ENCODE measurements at regions not wholly inside any gene's neighbourhood (a gene's known extent, or its start where the extent isn't known, plus 50 kb on each side); places are given as distances from the start of the nearest gene placed in this dataset.

GRCh38 chr5:167057665-167058064 lies 1233.8 kb upstream of the WWC1 start:
- TF ChIP-seq EZH2 (IDR thresholded peaks at IDR 0.05) (no peak), POLR2AphosphoS5 (IDR thresholded peaks at IDR 0.05; ENCODE audit: borderline replicate concordance, low read depth, low read length) (no peak), FOXP2 (optimal IDR thresholded peaks at IDR 0.05; ENCODE audit: control extremely low read depth, extremely low read length, insufficient read depth) (no peak)
- DNase-seq (ENCODE audit: low read depth, low spot score): no peak
- H3K36me3 ChIP-seq (ENCODE audit: insufficient read depth, low read length): no peaks in the 10 kb centered on the region

DNA sequence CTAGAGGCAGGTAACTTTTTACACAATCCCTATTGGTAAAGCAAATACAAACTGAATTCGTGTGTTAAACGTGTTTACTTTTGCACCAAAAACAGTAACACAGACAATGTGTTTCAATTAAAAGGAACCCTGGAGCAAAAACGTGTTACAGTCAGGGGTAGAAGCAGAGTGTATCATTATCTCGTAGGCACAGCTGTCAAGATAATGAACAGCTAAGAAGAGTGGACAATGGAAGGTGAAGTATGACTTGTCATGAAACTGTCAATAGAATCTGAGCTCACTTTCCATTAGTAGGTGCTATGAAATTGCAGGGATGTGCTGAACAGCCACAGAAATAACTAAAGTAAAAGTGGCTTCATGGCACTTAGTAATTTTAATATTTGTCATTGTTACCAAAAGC lies 1229.8 kb upstream of the WWC1 start:
- no peak overlapping the region for H3K27ac ChIP-seq
- no peak overlapping the region for H3K9ac ChIP-seq (ENCODE audit: insufficient read length)
- H3K4me3 ChIP-seq: no peak overlapping the region
- no peak for DNase-seq (ENCODE audit: low read depth, low spot score)
- H3K9me3 ChIP-seq (ENCODE audit: low read depth, low read length): no peaks in the 10 kb centered on the region
- no peak for TF ChIP-seq EZH2 (IDR thresholded peaks at IDR 0.05)
- no peaks in the 10 kb centered on the region for H3K36me3 ChIP-seq (ENCODE audit: insufficient read depth, low read length)

More at GRCh38 chr5:167057665-167058064, 1233.8 kb upstream of the WWC1 start:
- Histone ChIP-seq H3K9me3 (ENCODE audit: low read depth, low read length) (no peaks in the 10 kb centered on the region), H3K4me3 (no peak overlapping the region), H3K27ac (no peak overlapping the region), H3K9ac (ENCODE audit: insufficient read length) (no peak overlapping the region)

DNA sequence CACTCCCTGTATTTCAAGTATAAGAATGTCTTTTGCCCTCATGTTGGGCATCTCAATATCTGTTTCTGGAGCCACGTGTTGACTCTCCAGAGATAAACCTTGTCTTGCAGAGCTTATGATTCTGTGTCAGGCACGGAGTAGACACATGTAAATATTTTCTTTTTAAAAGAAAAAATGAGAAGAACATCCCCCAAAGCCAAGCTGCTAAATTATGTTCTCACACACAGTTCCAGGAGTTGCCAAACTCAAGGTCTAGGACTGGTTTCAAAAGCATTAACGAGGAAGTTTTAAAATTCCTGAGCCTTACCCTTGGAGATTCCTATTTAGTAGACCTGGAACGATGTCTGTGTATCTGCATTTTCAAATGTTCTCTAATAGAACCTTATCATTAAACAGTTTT lies 1228.3 kb upstream of the WWC1 start:
- TF ChIP-seq FOXP2 (optimal IDR thresholded peaks at IDR 0.05; ENCODE audit: control extremely low read depth, extremely low read length, insufficient read depth) (no peak), POLR2AphosphoS5 (IDR thresholded peaks at IDR 0.05; ENCODE audit: borderline replicate concordance, low read depth, low read length) (no peak), EZH2 (IDR thresholded peaks at IDR 0.05) (no peak)
- Histone ChIP-seq H3K9ac (ENCODE audit: insufficient read length) (no peak overlapping the region), H3K4me3 (no peak overlapping the region), H3K36me3 (ENCODE audit: insufficient read depth, low read length) (no peaks in the 10 kb centered on the region), H3K9me3 (ENCODE audit: low read depth, low read length) (no peaks in the 10 kb centered on the region), H3K27ac (peak overlapping the region; percentile 82)
- no peak for DNase-seq (ENCODE audit: low read depth, low spot score)

- DNase-seq (ENCODE audit: low read depth, low spot score): no peak
- Histone ChIP-seq H3K27ac (peak overlapping the region; percentile 82), H3K9me3 (ENCODE audit: low read depth, low read length) (no peaks in the 10 kb centered on the region), H3K9ac (ENCODE audit: insufficient read length) (peak overlapping the region; percentile 52), H3K4me3 (peak overlapping the region; percentile 71), H3K36me3 (ENCODE audit: insufficient read depth, low read length) (no peaks in the 10 kb centered on the region)
- no peak for TF ChIP-seq POLR2AphosphoS5 (IDR thresholded peaks at IDR 0.05; ENCODE audit: borderline replicate concordance, low read depth, low read length)
- TF ChIP-seq FOXP2 (optimal IDR thresholded peaks at IDR 0.05; ENCODE audit: control extremely low read depth, extremely low read length, insufficient read depth): no peak
- TF ChIP-seq EZH2 (IDR thresholded peaks at IDR 0.05): no peak
These were observed 1227.7 kb upstream of the WWC1 start for GRCh38 chr5:167063788-167064187.

GRCh38 chr5:167064198-167064776 lies 1227.2 kb upstream of the WWC1 start:
- Histone ChIP-seq H3K9ac (ENCODE audit: insufficient read length) (peak overlapping the region; percentile 46), H3K4me3 (peak overlapping the region; percentile 71), H3K27ac (peak overlapping the region; percentile 82), H3K9me3 (ENCODE audit: low read depth, low read length) (no peaks in the 10 kb centered on the region), H3K36me3 (ENCODE audit: insufficient read depth, low read length) (no peaks in the 10 kb centered on the region)
- TF ChIP-seq POLR2AphosphoS5 (IDR thresholded peaks at IDR 0.05; ENCODE audit: borderline replicate concordance, low read depth, low read length): no peak
- TF ChIP-seq EZH2 (IDR thresholded peaks at IDR 0.05): no peak
- no peak for TF ChIP-seq FOXP2 (optimal IDR thresholded peaks at IDR 0.05; ENCODE audit: control extremely low read depth, extremely low read length, insufficient read depth)
- DNase-seq (ENCODE audit: low read depth, low spot score): peak; percentile 64

- Histone ChIP-seq H3K9ac (ENCODE audit: insufficient read length) (no peak overlapping the region), H3K36me3 (ENCODE audit: insufficient read depth, low read length) (no peaks in the 10 kb centered on the region), H3K9me3 (ENCODE audit: low read depth, low read length) (no peaks in the 10 kb centered on the region), H3K4me3 (no peak overlapping the region), H3K27ac (no peak overlapping the region)
- TF ChIP-seq EZH2 (IDR thresholded peaks at IDR 0.05) (no peak), POLR2AphosphoS5 (IDR thresholded peaks at IDR 0.05; ENCODE audit: borderline replicate concordance, low read depth, low read length) (no peak), FOXP2 (optimal IDR thresholded peaks at IDR 0.05; ENCODE audit: control extremely low read depth, extremely low read length, insufficient read depth) (no peak)
- DNase-seq (ENCODE audit: low read depth, low spot score): no peak
These were observed 1225.7 kb upstream of the WWC1 start for GRCh38 chr5:167065794-167066193.

- Histone ChIP-seq H3K4me3 (no peak overlapping the region), H3K36me3 (ENCODE audit: insufficient read depth, low read length) (no peaks in the 10 kb centered on the region), H3K9me3 (ENCODE audit: low read depth, low read length) (no peaks in the 10 kb centered on the region), H3K27ac (no peak overlapping the region), H3K9ac (ENCODE audit: insufficient read length) (no peak overlapping the region)
- TF ChIP-seq EZH2 (IDR thresholded peaks at IDR 0.05) (no peak), POLR2AphosphoS5 (IDR thresholded peaks at IDR 0.05; ENCODE audit: borderline replicate concordance, low read depth, low read length) (no peak), FOXP2 (optimal IDR thresholded peaks at IDR 0.05; ENCODE audit: control extremely low read depth, extremely low read length, insufficient read depth) (no peak)
- DNase-seq (ENCODE audit: low read depth, low spot score): no peak
These were observed 1219.3 kb upstream of the WWC1 start for GRCh38 chr5:167071981-167072610.

DNA sequence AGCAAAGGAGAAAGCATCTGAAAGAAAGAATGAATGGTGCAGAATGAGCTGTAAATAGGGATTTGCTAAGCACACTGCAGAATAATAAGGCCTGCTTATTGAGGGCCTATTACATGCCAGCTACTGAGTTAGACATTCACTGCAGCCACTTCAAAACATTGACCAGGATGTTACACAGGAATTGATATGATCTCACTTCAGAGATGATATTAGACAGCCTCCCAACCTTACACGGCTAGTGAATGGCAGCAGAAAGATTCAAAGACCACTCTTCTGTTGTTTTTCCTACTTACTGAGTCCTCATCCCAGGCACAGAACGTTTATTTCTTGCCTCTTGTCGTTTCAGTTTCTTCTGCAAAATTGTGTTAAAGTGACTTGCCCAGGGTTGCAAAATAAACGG lies 1209.9 kb upstream of the WWC1 start:
- no peaks in the 10 kb centered on the region for H3K9me3 ChIP-seq (ENCODE audit: low read depth, low read length)
- DNase-seq (ENCODE audit: low read depth, low spot score): no peak
- no peak for TF ChIP-seq FOXP2 (optimal IDR thresholded peaks at IDR 0.05; ENCODE audit: control extremely low read depth, extremely low read length, insufficient read depth)
- no peak for TF ChIP-seq EZH2 (IDR thresholded peaks at IDR 0.05)
- no peak for TF ChIP-seq POLR2AphosphoS5 (IDR thresholded peaks at IDR 0.05; ENCODE audit: borderline replicate concordance, low read depth, low read length)
- no peak overlapping the region for H3K4me3 ChIP-seq
- no peaks in the 10 kb centered on the region for H3K36me3 ChIP-seq (ENCODE audit: insufficient read depth, low read length)
- H3K9ac ChIP-seq (ENCODE audit: insufficient read length): no peak overlapping the region
- H3K27ac ChIP-seq: no peak overlapping the region

- Histone ChIP-seq H3K9me3 (ENCODE audit: low read depth, low read length) (no peaks in the 10 kb centered on the region), H3K36me3 (ENCODE audit: insufficient read depth, low read length) (no peaks in the 10 kb centered on the region), H3K9ac (ENCODE audit: insufficient read length) (no peak overlapping the region), H3K27ac (no peak overlapping the region), H3K4me3 (no peak overlapping the region)
- DNase-seq (ENCODE audit: low read depth, low spot score): no peak
- TF ChIP-seq EZH2 (IDR thresholded peaks at IDR 0.05) (no peak), FOXP2 (optimal IDR thresholded peaks at IDR 0.05; ENCODE audit: control extremely low read depth, extremely low read length, insufficient read depth) (no peak), POLR2AphosphoS5 (IDR thresholded peaks at IDR 0.05; ENCODE audit: borderline replicate concordance, low read depth, low read length) (no peak)
These were observed 1194.6 kb upstream of the WWC1 start for GRCh38 chr5:167096816-167097215.
